LHCN-M2 (cell line): ENCODE measurements at regions not wholly inside any gene's neighbourhood (a gene's known extent, or its start where the extent isn't known, plus 50 kb on each side); places are given as distances from the start of the nearest gene placed in this dataset.
A peak's percentile ranks its signal among the peaks of the same experiment; 100 is the strongest.

ENCODE experiments used
- DNase-seq: peaks from one replicate; pipeline ENCODE4 v3.0.0-alpha.2; 2012; ENCODE audit warnings: low read depth

DNA sequence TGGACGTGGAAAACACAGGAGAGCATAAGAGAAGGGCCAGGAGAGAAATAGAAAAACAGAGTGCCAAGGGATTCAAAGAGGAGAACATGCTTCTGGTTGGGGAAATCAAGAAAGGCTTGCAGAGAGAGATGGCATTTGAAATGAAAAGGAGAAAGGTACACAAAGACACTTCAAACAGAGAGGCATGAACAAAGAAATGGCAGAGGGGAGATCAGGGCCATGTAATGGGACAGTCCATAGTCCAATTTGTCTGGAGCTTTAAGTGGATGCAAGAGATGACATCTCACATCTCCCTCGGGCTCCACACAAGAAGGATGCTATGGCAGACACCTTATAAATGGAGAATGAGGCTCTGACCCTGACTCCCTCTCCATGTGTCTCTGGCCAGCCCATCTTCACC lies 331.1 kb downstream of the MLLT3 start:
- DNase-seq = no peak

DNA sequence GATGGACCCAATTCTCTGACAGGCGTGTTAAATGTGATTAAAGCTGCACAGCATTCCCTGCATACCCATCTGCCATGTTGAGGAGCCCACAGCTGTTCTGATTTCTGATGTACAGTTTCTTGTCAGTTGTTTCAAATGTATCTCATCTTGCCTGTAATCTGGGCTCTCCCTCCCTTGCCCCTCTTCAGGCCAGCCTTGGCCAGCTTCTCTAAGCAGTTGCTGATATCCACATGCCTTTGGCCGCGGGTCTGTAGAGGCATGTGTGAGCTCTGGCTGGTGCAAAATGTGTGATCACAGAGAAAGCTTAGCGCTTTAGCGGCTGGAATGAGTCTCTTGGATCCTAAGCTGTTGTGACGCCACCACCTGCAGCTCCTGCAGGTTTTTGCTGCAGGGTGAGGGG lies 332.0 kb downstream of the MLLT3 start:
- DNase-seq = no peak

DNA sequence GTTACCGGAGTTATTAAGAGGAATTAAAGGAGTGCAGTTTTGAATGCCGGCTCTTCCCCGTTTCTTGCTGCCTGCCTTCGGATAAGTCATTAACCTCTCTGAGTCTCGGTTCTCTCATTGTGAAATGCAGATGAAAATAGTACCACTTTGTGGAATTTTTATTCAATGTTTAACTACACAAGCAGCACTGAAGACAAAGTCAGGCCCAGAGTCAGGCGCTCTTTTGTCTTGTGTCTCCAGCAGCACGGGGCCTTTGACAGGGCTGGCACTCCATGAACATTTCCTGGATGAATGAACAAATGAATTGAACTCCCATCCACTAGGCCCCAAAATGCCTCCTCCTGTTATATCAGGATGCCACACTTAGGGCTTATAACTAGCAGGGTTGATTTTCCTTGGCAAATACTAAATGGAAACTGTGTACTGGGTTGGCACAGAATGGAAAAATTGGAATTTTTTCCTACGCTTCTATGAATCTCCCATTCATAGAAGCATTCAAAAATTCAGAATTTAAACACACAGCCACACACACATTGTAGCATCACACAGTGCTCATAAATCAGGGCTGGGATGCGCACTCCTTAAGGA lies 332.8 kb downstream of the MLLT3 start:
- no peak for DNase-seq

DNA sequence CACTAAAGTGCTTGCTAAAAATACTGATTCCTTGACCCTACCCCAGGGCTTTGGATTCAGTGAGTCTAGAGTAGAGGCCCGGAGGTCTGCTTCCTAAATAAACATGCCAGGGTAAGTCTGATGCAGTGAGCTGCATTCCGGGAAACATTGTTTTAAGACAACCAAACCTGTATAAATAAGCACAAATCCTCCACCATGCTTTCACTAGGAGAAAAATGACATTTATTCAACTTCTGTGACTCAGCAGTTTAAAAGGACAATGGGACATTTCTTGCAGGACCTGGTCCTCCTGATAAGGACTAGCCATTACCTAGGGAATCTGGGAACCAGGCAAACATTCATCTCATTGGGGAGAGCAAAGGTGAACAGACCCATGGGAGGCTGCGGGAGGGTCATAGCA lies 335.3 kb downstream of the MLLT3 start:
- no peak for DNase-seq

DNA sequence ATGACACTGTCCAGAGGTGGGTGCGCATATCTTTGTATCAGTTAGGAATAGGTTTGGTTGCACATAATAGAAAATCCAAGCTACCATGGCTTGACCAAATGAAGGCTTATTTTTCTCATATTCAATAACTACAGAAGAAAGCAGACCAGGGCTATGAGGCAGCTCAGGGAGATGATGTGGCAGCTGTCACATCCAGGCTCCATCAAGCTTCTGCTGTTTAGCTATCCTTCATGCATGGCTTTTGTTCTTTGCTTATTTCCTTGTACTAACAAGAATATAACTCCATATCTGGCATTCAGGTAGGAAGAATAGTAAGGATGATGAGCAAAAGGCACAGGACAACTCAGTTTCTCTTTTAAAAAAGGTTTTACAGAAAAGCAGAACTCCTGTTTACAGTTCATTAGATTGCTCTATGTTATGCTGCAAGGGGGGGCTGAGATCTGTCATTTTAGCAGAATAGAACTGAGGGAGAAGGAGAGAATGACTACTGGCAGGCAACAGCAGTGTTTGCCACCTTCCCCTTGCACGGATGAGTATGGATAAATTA lies 336.1 kb downstream of the MLLT3 start:
- no peak for DNase-seq

GRCh38 chr9:20284601-20285289 lies 337.6 kb downstream of the MLLT3 start:
- DNase-seq = no peak

GRCh38 chr9:20280330-20280729 lies 342.0 kb downstream of the MLLT3 start:
- DNase-seq = peak; percentile 17

GRCh38 chr9:20276762-20277161 lies 345.5 kb downstream of the MLLT3 start:
- DNase-seq = no peak

GRCh38 chr9:20271723-20272122 lies 350.6 kb downstream of the MLLT3 start:
- peak; percentile 24 for DNase-seq

GRCh38 chr9:20271096-20271495 lies 351.2 kb downstream of the MLLT3 start:
- peak; percentile 61 for DNase-seq

- peak; percentile 35 for DNase-seq
Observed at GRCh38 chr9:20270161-20270560, 352.1 kb downstream of the MLLT3 start.

GRCh38 chr9:20269620-20270019 lies 352.7 kb downstream of the MLLT3 start:
- no peak for DNase-seq

- DNase-seq = no peak
Observed at GRCh38 chr9:20264896-20265295, 357.4 kb downstream of the MLLT3 start.

- DNase-seq = no peak
Observed at GRCh38 chr9:20262611-20263010, 359.7 kb downstream of the MLLT3 start.

GRCh38 chr9:20256284-20256948 lies 365.9 kb downstream of the MLLT3 start:
- DNase-seq = no peak

GRCh38 chr9:20255052-20255451 lies 367.2 kb downstream of the MLLT3 start:
- peak; percentile 24 for DNase-seq

DNA sequence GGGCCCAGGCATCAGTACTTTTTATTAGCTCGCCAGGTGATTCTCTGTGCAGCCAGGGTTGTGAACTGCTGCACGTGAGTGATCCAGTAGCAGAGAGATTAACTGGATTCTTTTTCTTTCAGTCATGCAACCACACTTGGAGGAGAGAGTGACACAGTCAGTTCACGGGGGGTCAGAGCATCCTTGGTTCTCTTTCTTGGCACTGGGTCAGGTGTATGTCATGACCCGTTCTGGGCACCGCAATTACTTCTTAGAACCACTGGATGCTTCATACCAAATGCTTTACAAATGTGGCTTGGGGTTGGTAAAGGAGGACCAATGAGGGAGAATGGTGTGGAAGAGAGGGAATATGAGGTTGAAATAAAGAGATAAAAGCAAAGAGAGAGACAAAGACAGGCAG lies 368.7 kb downstream of the MLLT3 start:
- DNase-seq = peak; percentile 76

DNA sequence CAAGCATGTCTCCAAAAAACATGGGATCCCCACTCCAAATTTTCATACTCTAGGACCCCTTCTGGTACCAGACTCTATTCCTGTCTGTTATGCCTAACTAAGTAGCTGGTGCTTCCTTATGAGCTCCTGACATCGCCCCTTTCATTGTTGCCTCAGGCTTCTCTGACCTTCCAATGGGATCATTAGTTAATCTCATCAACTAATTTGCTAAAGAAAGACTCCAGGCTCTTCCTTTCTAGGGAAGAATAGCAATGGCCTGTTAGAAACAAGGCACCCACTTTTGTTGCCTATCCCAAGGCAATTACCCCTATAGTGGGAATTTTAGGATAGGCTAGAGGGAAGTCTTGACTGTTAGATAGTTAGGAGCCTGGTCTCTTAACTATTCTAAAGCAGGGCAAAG lies 369.5 kb downstream of the MLLT3 start:
- DNase-seq = no peak

GRCh38 chr9:20250791-20251190 lies 371.5 kb downstream of the MLLT3 start:
- DNase-seq = no peak

- DNase-seq = no peak
Observed at GRCh38 chr9:20244271-20244670, 378.0 kb downstream of the MLLT3 start.

DNA sequence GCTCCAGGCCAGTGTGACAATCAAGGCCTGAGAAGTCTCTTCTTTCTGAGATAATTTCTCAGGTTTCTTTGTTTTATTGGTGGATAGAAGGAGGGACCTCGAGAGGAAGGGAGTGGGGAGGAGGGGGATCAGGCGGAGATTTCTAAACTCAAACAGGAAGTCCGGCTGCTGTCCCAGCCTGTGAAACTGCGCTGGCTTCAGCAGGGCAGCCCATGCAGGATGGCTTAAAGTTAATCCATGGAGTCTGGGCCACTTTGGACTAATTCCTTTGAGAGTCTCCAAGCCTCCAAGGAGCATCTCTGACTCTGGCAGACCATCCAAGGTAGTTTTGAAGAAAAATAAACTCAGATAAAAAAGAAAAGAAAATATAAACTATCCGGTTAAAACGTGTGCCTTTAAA lies 378.5 kb downstream of the MLLT3 start:
- DNase-seq = no peak

- no peak for DNase-seq
Observed at GRCh38 chr9:20242510-20243189, 379.6 kb downstream of the MLLT3 start.
